C4-2B (cell line): ENCODE measurements at regions not wholly inside any gene's neighbourhood (a gene's known extent, or its start where the extent isn't known, plus 50 kb on each side); places are given as distances from the start of the nearest gene placed in this dataset.

Experiments used
- CTCF ChIP-seq: fragments of 450-650 bp; conservative IDR thresholded peaks from 2 replicates; pipeline ENCODE4 v1.5.1; 2017; ENCODE audit warnings: mild to moderate bottlenecking
- ZFX ChIP-seq: fragments of 450-650 bp; IDR thresholded peaks from 2 replicates; pipeline ENCODE4 v1.6.1; 2017

GRCh38 chr3:159895430-159895829, 93.2 kb upstream of the IL12A start:
- TF ChIP-seq CTCF (no peak), ZFX (no peak)
